ENCODE measurements at regions not wholly inside any gene's neighbourhood (a gene's known extent, or its start where the extent isn't known, plus 50 kb on each side); places are given as distances from the start of the nearest gene placed in this dataset.
"Not testable (repeated sequence)": the region's sequence is repeated elsewhere in the genome, so short reads cannot be mapped to it uniquely, and the experiment has no call there.

DNA sequence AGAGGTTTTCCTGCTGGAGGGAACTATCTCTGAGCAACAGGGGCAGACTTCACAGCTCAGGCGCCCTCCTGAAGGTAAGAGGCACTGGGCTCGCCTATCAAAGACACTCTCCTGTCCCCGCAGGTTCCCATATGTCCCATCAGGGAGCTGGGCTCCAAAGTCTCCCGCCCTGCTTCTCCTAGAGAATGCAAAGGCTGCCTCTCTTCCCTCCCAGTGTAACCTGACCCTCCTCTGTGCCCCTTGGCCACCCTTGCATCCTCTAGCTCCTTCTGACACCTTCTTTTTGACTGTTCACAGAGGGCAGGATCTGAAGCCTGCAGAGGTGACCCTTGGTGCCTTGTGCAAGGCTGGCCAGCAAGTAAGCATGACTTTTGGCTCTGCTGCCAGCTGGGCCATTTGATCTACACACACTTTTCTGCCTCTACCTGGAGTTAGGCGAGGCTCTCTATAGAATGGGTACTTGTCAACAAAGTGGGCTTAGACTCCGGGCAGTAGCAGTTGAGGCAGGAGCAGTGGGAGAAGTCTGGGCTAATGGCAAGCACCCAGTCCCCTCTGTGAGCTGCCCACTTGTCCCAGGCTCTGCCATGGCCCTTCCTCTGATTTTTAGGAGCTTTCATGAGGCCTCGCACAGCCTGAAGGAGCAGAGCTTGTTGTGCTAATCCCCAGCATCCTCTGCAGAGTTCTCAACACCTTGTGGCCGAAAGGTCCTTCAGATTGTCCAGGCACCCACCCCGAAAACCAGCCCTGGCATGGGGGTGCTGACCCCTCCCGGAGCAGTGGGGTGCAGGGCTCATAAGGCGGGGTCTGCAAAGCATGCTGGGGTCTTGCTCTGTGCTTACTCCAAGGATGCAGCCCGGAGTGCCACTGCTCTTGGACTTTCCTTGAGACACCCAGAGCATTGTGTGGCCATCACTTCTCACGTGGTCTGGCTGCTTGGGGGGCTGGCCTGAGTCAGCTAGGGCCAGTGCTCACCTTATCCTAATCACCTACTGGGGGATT, 122.9 kb downstream of the METRNL start:
- no peak for DNase-seq (ENCODE audit: low read depth in 1 of 2, low spot score in 1 of 2)

DNA sequence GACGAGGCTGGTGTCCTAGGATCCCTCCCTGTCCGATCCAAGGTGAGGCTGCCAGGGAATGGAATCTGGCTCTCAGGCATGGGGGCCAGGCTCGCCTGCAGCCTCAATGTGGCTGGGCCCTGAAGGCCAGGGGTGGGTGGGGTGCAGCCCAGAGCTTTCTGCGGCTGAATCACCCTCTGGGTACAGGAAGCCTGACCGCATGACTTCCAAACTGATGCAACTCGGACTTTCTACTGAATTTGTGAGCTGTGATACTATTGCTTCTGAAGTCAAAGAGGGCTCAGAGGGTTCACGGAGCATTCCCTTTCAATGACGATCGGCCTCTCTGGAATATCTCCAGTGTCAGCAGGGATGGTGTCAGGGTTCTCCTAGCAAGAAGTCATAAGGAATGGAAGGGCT, 123.7 kb downstream of the METRNL start:
- no peak for DNase-seq (ENCODE audit: low read depth in 1 of 2, low spot score in 1 of 2)

DNA sequence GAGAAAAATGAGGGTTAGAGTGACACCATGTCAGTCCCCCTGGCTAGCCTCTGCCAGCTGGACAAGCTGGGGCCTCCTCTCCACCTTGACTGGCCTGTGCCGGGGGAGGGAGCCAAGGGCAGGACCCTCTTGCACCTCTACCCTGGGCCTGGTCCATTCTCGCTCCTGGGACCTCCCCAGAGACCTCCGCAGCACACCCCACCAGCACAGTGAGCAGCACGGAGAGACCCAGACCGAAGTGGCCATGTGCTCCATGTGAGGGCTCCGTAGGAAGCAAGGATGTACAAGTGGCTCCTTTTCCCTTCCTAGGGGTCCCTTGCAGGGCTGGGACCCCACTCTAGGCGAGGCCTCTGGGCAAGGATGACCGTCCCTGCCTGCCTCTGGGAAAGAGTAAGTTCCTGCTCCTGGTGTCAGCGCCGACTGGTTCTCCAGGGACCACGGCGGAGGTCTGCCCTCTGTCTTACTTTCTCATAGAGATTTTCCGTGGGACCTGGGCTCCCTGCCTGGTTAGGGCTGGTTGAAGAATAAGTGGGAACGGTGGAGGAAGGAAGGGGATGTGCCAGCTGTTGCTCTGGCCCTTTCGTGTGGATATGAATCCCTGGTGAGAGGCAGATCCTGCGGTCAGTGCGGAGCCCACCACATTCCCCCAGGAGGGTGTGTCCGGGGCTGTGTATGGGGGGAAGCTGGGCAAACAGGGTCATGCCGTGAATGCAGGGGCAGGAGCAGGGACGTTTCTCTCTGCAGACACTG, 124.2 kb downstream of the METRNL start:
- DNase-seq (ENCODE audit: low read depth in 1 of 2, low spot score in 1 of 2), result no peak

DNA sequence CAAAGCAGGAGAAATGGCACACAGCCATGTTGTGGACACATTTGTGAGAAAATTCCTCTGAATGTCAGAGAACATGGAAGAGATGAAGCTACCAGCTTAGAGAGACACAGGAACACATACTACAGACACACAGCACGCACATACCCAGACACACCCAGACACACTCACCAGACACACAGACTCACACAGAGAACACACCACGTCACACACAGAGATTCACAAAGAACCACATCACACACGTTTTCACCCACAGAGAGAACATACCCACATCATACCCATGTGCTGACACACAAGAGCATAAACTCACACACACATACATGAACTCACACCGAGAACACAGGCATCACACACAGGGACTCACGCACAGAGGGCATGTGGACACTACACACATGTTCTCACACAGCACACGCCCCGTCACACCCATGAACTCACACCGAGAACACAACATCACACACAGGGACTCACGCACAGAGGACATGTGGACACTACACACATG, 124.9 kb downstream of the METRNL start:
- DNase-seq (ENCODE audit: low read depth in 1 of 2, low spot score in 1 of 2), result no peak

- DNase-seq (ENCODE audit: low read depth in 1 of 2, low spot score in 1 of 2), result not testable (repeated sequence)
These were observed 125.5 kb downstream of the METRNL start for GRCh38 chr17:83204736-83205386.

DNA sequence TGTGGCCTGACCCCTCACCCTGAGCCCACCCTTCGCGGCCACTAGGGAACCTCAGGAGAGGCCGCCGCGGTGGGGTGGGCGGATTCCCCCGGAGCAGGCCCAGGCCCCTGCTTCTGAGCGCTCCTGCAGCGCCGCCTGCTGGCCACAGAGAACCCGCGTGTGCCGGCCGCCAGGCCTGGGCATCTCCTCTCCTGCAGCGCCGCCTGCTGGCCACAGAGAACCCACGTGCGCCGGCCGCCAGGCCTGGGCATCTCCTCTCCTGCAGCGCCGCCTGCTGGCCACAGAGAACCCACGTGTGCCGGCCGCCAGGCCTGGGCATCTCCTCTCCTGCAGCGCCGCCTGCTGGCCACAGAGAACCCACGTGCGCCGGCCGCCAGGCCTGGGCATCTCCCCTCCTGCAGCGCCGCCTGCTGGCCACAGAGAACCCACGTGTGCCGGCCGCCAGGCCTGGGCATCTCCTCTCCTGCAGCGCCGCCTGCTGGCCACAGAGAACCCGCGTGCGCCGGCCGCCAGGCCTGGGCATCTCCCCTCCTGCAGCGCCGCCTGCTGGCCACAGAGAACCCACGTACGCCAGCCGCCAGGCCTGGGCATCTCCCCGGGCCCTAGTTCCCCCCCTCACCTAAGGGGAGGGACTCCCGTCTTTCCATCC, 126.1 kb downstream of the METRNL start:
- DNase-seq (ENCODE audit: low read depth in 1 of 2, low spot score in 1 of 2), result peak; percentile 37 to 39

- not testable (repeated sequence) for DNase-seq (ENCODE audit: low read depth in 1 of 2, low spot score in 1 of 2)
These were observed 126.6 kb downstream of the METRNL start for GRCh38 chr17:83206036-83206394.

- not testable (repeated sequence) for DNase-seq (ENCODE audit: low read depth in 1 of 2, low spot score in 1 of 2)
These were observed 127.6 kb downstream of the METRNL start for GRCh38 chr17:83206819-83207588.

GRCh38 chr17:83247001-83247400, 167.6 kb downstream of the METRNL start:
- DNase-seq (ENCODE audit: low read depth in 1 of 2, low spot score in 1 of 2), result not testable (repeated sequence)
